ENCODE measurements at regions not wholly inside any gene's neighbourhood (a gene's known extent, or its start where the extent isn't known, plus 50 kb on each side); places are given as distances from the start of the nearest gene placed in this dataset.
"Not testable (repeated sequence)": the region's sequence is repeated elsewhere in the genome, so short reads cannot be mapped to it uniquely, and the experiment has no call there.

GRCh38 chr3:124346487-124346886, 354.6 kb upstream of the ROPN1 start:
- Histone ChIP-seq H3K27me3 (ENCODE audit: control insufficient read depth, insufficient read depth, low read length, poor library complexity, severe bottlenecking) (no peaks in the 10 kb centered on the region), H3K4me3 (ENCODE audit: insufficient read depth, low read depth, low read length) (no peak overlapping the region), H3K4me1 (ENCODE audit: control insufficient read depth, insufficient read depth, low read length) (no peaks in the 10 kb centered on the region), H3K9me3 (ENCODE audit: control insufficient read depth, low read length) (no peaks in the 10 kb centered on the region), H3K36me3 (ENCODE audit: control insufficient read depth, insufficient read depth, low read length) (no peaks in the 10 kb centered on the region), H3K27ac (ENCODE audit: insufficient read depth, low read depth, low read length, poor library complexity, severe bottlenecking) (no peak overlapping the region)
- 92 to 94% methylated on average over 4 of the region's 4 CpGs for WGBS, 2 experiments

GRCh38 chr3:124347418-124347817, 355.5 kb upstream of the ROPN1 start:
- Histone ChIP-seq H3K4me1 (ENCODE audit: control insufficient read depth, insufficient read depth, low read length) (no peaks in the 10 kb centered on the region), H3K27me3 (ENCODE audit: control insufficient read depth, insufficient read depth, low read length, poor library complexity, severe bottlenecking) (no peaks in the 10 kb centered on the region), H3K4me3 (ENCODE audit: insufficient read depth, low read depth, low read length) (no peak overlapping the region), H3K27ac (ENCODE audit: insufficient read depth, low read depth, low read length, poor library complexity, severe bottlenecking) (no peak overlapping the region), H3K9me3 (ENCODE audit: control insufficient read depth, low read length) (no peaks in the 10 kb centered on the region), H3K36me3 (ENCODE audit: control insufficient read depth, insufficient read depth, low read length) (no peaks in the 10 kb centered on the region)
- 83 to 93% methylated on average over 2 of the region's 2 CpGs for WGBS, 2 experiments

GRCh38 chr3:124348555-124348954, 356.6 kb upstream of the ROPN1 start:
- not testable (repeated sequence) for H3K36me3 ChIP-seq (ENCODE audit: control insufficient read depth, insufficient read depth, low read length); H3K4me1 ChIP-seq (ENCODE audit: control insufficient read depth, insufficient read depth, low read length); H3K27ac ChIP-seq (ENCODE audit: insufficient read depth, low read depth, low read length, poor library complexity, severe bottlenecking); H3K27me3 ChIP-seq (ENCODE audit: control insufficient read depth, insufficient read depth, low read length, poor library complexity, severe bottlenecking); H3K9me3 ChIP-seq (ENCODE audit: control insufficient read depth, low read length); H3K4me3 ChIP-seq (ENCODE audit: insufficient read depth, low read depth, low read length)
- WGBS, 2 experiments: 78 to 96% methylated on average over 4 to 5 of the region's 5 CpGs

- Histone ChIP-seq H3K36me3 (ENCODE audit: control insufficient read depth, insufficient read depth, low read length) (no peaks in the 10 kb centered on the region), H3K27ac (ENCODE audit: insufficient read depth, low read depth, low read length, poor library complexity, severe bottlenecking) (no peak overlapping the region), H3K27me3 (ENCODE audit: control insufficient read depth, insufficient read depth, low read length, poor library complexity, severe bottlenecking) (no peaks in the 10 kb centered on the region), H3K9me3 (ENCODE audit: control insufficient read depth, low read length) (no peaks in the 10 kb centered on the region), H3K4me3 (ENCODE audit: insufficient read depth, low read depth, low read length) (no peak overlapping the region), H3K4me1 (ENCODE audit: control insufficient read depth, insufficient read depth, low read length) (no peaks in the 10 kb centered on the region)
- WGBS, 2 experiments: 52 to 63% methylated on average over 4 of the region's 4 CpGs
These were observed 359.7 kb upstream of the ROPN1 start for GRCh38 chr3:124351430-124352148.

GRCh38 chr3:124352149-124352539, 360.2 kb upstream of the ROPN1 start:
- no peak overlapping the region for H3K27ac ChIP-seq (ENCODE audit: insufficient read depth, low read depth, low read length, poor library complexity, severe bottlenecking)
- H3K4me3 ChIP-seq (ENCODE audit: insufficient read depth, low read depth, low read length): no peak overlapping the region
- no peaks in the 10 kb centered on the region for H3K9me3 ChIP-seq (ENCODE audit: control insufficient read depth, low read length)
- no peaks in the 10 kb centered on the region for H3K36me3 ChIP-seq (ENCODE audit: control insufficient read depth, insufficient read depth, low read length)
- no peaks in the 10 kb centered on the region for H3K27me3 ChIP-seq (ENCODE audit: control insufficient read depth, insufficient read depth, low read length, poor library complexity, severe bottlenecking)
- no peaks in the 10 kb centered on the region for H3K4me1 ChIP-seq (ENCODE audit: control insufficient read depth, insufficient read depth, low read length)
- 92 to 100% methylated on average over 2 to 3 of the region's 3 CpGs for WGBS, 2 experiments

GRCh38 chr3:124353691-124354090, 361.8 kb upstream of the ROPN1 start:
- no peaks in the 10 kb centered on the region for H3K9me3 ChIP-seq (ENCODE audit: control insufficient read depth, low read length)
- no peaks in the 10 kb centered on the region for H3K27me3 ChIP-seq (ENCODE audit: control insufficient read depth, insufficient read depth, low read length, poor library complexity, severe bottlenecking)
- no peaks in the 10 kb centered on the region for H3K4me1 ChIP-seq (ENCODE audit: control insufficient read depth, insufficient read depth, low read length)
- 92 to 93% methylated on average over 2 of the region's 2 CpGs for WGBS, 2 experiments
- no peak overlapping the region for H3K4me3 ChIP-seq (ENCODE audit: insufficient read depth, low read depth, low read length)
- no peaks in the 10 kb centered on the region for H3K36me3 ChIP-seq (ENCODE audit: control insufficient read depth, insufficient read depth, low read length)
- H3K27ac ChIP-seq (ENCODE audit: insufficient read depth, low read depth, low read length, poor library complexity, severe bottlenecking): no peak overlapping the region

GRCh38 chr3:124354150-124354549, 362.2 kb upstream of the ROPN1 start:
- no peaks in the 10 kb centered on the region for H3K27me3 ChIP-seq (ENCODE audit: control insufficient read depth, insufficient read depth, low read length, poor library complexity, severe bottlenecking)
- H3K9me3 ChIP-seq (ENCODE audit: control insufficient read depth, low read length): no peaks in the 10 kb centered on the region
- no peaks in the 10 kb centered on the region for H3K36me3 ChIP-seq (ENCODE audit: control insufficient read depth, insufficient read depth, low read length)
- H3K27ac ChIP-seq (ENCODE audit: insufficient read depth, low read depth, low read length, poor library complexity, severe bottlenecking): no peak overlapping the region
- H3K4me3 ChIP-seq (ENCODE audit: insufficient read depth, low read depth, low read length): no peak overlapping the region
- 92 to 94% methylated on average over 2 of the region's 2 CpGs for WGBS, 2 experiments
- H3K4me1 ChIP-seq (ENCODE audit: control insufficient read depth, insufficient read depth, low read length): no peaks in the 10 kb centered on the region

- WGBS, 2 experiments: 93 to 94% methylated on average over 3 of the region's 3 CpGs
- no peaks in the 10 kb centered on the region for H3K36me3 ChIP-seq (ENCODE audit: control insufficient read depth, insufficient read depth, low read length)
- no peak overlapping the region for H3K27ac ChIP-seq (ENCODE audit: insufficient read depth, low read depth, low read length, poor library complexity, severe bottlenecking)
- H3K4me3 ChIP-seq (ENCODE audit: insufficient read depth, low read depth, low read length): no peak overlapping the region
- H3K4me1 ChIP-seq (ENCODE audit: control insufficient read depth, insufficient read depth, low read length): peaks cover 14% of the 10 kb centered on the region
- H3K9me3 ChIP-seq (ENCODE audit: control insufficient read depth, low read length): no peaks in the 10 kb centered on the region
- no peaks in the 10 kb centered on the region for H3K27me3 ChIP-seq (ENCODE audit: control insufficient read depth, insufficient read depth, low read length, poor library complexity, severe bottlenecking)
These were observed 366.2 kb upstream of the ROPN1 start for GRCh38 chr3:124358156-124358555.

GRCh38 chr3:124360155-124360554, 368.2 kb upstream of the ROPN1 start:
- Histone ChIP-seq H3K36me3 (ENCODE audit: control insufficient read depth, insufficient read depth, low read length) (no peaks in the 10 kb centered on the region), H3K27me3 (ENCODE audit: control insufficient read depth, insufficient read depth, low read length, poor library complexity, severe bottlenecking) (no peaks in the 10 kb centered on the region), H3K27ac (ENCODE audit: insufficient read depth, low read depth, low read length, poor library complexity, severe bottlenecking) (peak overlapping the region; percentile 76), H3K4me3 (ENCODE audit: insufficient read depth, low read depth, low read length) (no peak overlapping the region), H3K4me1 (ENCODE audit: control insufficient read depth, insufficient read depth, low read length) (peaks cover 21% of the 10 kb centered on the region), H3K9me3 (ENCODE audit: control insufficient read depth, low read length) (no peaks in the 10 kb centered on the region)
- 90 to 91% methylated on average over 3 of the region's 3 CpGs for WGBS, 2 experiments

- Histone ChIP-seq H3K27ac (ENCODE audit: insufficient read depth, low read depth, low read length, poor library complexity, severe bottlenecking) (peak overlapping the region; percentile 76), H3K9me3 (ENCODE audit: control insufficient read depth, low read length) (no peaks in the 10 kb centered on the region), H3K27me3 (ENCODE audit: control insufficient read depth, insufficient read depth, low read length, poor library complexity, severe bottlenecking) (no peaks in the 10 kb centered on the region), H3K36me3 (ENCODE audit: control insufficient read depth, insufficient read depth, low read length) (no peaks in the 10 kb centered on the region), H3K4me3 (ENCODE audit: insufficient read depth, low read depth, low read length) (no peak overlapping the region), H3K4me1 (ENCODE audit: control insufficient read depth, insufficient read depth, low read length) (peaks cover 21% of the 10 kb centered on the region)
- 5 to 10% methylated on average over 3 of the region's 3 CpGs for WGBS, 2 experiments
These were observed 368.6 kb upstream of the ROPN1 start for GRCh38 chr3:124360563-124360962.

GRCh38 chr3:124361566-124361965, 368.7 kb upstream of the UMPS start:
- H3K4me3 ChIP-seq (ENCODE audit: insufficient read depth, low read depth, low read length): no peak overlapping the region
- no peaks in the 10 kb centered on the region for H3K36me3 ChIP-seq (ENCODE audit: control insufficient read depth, insufficient read depth, low read length)
- H3K27ac ChIP-seq (ENCODE audit: insufficient read depth, low read depth, low read length, poor library complexity, severe bottlenecking): no peak overlapping the region
- 92 to 94% methylated on average over 2 to 3 of the region's 3 CpGs for WGBS, 2 experiments
- no peaks in the 10 kb centered on the region for H3K9me3 ChIP-seq (ENCODE audit: control insufficient read depth, low read length)
- H3K27me3 ChIP-seq (ENCODE audit: control insufficient read depth, insufficient read depth, low read length, poor library complexity, severe bottlenecking): no peaks in the 10 kb centered on the region
- peaks cover 21% of the 10 kb centered on the region for H3K4me1 ChIP-seq (ENCODE audit: control insufficient read depth, insufficient read depth, low read length)
